Activated CD8-positive, alpha-beta memory T cell treated with anti-CD3 and anti-CD28 coated beads for 48 hours (primary cell): ENCODE measurements at regions not wholly inside any gene's neighbourhood (a gene's known extent, or its start where the extent isn't known, plus 50 kb on each side); places are given as distances from the start of the nearest gene placed in this dataset.

Experiments used
- DNase-seq, 3 experiments: peaks; one replicate each; pipeline ENCODE4 v3.0.0-alpha.2; 2020; ENCODE audit warnings: low read depth in 2 of 3, low spot score in 2 of 3

DNA sequence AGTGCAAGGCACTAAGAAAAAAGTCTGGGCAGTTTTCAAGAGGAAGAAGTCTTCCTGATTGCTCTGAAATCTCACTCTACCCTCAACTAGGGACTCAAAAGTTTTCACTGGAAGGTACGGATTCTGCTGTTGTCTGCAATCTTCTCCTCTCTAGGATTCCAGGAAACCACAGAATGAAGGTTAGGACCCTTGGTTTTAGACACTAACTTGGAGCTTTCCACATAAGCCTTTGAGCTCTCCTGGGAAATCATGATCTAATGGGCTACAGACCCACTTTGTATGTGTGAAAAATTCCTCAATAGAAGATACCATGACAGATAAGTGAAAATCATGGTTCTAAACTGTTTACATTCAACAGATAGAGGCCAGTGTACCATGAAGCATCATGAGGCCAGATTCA, 265.1 kb downstream of the PSAT1 start:
- DNase-seq = no peak

DNA sequence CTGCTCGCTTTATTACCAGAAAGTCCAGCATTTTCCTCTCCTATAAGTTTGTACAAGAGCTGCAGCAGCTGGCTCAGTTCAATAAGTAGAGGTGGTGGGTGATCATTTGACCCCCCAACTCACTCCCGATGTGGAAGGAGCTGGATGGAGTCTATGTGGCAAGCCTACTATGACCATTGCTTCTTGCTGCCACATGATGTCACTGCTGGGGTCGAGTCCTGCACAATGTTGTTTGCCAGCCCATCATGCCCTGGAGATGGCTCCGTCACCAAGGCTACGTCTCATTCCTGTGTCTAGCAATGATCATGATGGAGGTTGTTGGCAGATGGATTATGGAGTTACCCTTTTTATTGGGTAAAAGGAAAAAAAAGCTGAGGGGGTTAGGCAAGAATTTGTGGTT, 266.3 kb downstream of the PSAT1 start:
- no peak for DNase-seq

DNA sequence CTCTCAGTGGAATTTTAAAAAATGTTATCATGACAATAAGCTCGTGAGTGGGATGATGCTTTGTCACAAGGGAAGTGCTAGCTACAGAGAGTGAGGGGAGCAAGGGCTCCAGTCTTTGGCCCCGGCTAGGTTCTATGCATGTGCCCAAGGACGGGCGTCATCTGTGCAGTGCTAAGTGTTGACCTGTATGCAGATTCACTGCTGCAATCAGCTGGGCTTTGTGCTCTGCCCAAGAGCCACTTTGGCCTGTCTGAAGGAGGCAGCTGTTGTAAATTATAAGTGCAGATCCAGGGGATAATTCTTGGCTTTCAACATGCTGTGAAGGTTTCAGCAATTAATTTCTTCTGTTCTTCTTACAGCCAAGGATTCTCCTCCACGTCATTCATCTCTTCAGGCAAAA, 268.6 kb downstream of the PSAT1 start:
- no peak for DNase-seq

DNA sequence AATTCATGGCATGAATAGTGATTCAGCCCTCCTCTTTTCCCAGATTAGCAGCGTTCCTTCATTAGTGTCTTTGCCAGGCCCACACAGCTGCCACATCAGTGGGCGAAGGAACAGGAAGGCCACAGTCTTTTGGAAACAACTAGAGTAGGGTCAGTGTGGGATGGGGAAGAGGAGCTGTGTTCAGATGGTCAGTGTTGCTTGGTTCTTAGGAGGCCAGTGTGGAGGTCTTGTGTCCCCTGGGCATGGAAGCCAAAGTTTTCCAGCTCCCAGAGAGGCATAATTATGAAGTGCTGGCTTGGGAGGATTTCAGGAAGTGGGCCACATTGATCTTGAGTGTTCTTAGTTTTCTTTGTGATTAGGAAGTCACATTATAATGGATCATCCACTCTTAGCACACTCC, 269.6 kb downstream of the PSAT1 start:
- no peak for DNase-seq

DNA sequence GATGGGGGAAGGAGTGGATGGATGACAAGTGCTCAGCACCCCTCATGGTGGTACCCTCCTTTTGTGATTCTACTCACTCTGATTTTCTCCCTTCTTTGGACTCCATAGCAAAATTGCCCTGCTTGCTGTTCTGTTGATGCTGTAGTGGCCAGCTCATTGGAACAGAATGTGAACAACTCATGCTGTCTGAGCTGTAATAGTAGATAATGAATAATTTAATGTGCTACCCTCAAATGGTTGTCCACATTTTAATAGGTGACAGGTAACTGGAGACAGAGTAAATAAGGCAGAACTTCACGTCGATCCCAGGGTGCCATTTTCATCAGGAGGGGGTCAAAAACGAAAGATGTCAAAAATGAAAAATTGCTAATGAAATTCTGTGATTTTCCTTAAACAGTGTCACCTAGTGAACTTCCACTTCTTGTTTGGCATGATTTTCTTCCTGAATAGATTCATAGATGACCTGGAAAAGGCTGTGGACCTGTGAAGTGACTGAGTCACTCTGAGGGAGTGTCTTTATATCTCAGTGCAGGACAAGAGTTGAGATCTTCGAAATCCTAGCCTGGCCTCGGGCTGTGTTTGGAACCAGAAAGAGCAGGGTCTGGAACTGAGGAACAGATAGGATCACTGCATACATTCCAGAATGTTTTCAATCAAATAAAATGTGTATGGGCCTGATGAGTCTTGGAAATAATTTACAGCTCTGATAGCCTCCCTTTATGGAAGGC, 270.2 kb downstream of the PSAT1 start:
- DNase-seq = no peak

DNA sequence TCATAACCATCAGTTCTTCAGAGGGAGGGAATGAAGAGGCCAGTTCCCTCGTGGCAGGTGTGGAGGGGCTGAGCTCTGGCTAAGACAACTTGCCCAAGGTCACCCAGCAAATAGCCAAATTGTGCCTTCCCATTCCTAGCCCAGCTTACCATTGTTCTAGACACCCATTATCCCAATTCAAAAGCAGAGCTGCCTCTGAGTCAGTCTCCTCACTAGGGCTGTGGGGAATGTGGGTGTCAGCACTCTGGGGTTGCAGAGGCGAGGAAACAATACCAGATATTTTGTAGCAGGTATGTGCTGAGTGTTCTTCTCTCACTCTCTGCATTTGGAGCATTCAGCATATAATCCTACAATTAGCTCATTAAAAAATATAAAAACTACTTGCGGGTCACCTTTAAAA, 270.8 kb downstream of the PSAT1 start:
- DNase-seq = no peak

DNA sequence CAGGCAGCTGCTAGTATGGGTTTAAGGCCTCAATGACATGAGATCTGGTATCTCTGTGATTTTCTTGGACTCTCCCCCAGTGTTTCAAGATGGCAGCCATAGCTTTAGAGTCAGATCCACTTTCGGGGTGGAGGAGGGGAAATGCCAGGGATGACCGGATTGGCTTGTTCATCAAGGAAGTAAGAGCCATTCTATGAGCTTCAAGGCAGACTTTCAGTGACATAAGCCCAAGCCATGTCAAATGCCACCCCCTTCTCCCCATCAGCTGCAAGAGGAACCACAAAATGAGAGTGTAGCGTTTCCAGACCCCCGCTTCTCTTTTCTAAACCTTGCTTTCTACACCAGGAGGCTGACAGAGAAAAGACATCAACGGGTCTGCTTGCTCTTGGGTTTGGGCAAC, 271.8 kb downstream of the PSAT1 start:
- no peak for DNase-seq

DNA sequence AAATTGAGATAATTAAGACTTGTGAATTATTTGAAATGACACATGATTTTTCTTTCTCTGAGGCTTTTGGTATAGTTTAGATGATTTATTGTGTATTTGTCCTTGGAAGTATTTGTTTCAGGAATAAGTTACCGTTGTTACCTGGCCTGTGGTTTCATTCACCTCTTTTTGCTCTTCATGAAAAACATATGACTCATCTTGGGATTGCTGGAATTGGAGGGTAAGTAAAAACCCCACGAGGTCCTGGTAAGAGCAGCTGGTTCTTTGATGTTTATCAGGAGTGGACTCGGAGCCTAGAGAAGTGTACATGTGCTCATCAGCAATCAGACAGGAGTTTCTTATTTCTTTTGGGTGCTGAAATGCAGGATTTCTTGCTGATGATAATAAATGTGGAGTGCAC, 275.3 kb downstream of the PSAT1 start:
- no peak for DNase-seq

DNA sequence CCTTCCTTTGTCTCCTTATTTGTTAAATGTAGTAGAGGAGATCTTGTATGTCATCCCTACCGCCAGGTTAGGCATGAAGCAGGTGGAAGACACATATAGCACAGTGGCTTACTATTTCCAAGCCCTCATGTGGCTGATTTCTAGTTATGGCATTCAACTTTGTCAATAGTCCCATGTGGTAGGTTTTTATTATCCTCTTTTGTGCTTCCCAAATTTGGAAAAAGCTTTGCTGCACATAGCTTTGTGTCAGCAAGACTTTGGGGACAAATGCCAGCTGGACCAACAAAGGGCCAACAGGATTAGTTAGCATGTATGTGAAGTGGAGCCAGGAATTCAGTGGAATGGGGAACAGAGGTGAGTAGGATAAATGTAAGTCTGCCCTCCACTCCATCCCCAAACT, 276.3 kb downstream of the PSAT1 start:
- no peak for DNase-seq

DNA sequence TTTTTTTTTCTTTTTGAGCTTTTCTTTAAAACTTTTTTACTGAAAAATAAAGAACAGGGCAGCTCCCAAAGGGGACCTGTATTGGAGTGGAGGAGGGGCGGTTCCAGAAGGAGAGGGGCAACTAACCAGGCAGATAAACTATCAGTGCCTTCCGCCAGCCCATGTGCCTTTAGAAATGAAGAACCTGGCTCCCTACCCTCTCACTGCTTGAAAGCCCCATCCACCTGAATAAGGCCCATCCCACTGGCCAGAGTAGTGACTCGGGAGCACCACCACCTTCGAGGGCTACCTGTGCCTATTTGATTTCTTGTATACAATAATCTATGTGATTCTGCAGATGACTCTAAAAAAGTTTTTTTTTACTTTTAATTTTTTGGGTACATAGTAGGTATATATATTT, 276.7 kb downstream of the PSAT1 start:
- DNase-seq = no peak

DNA sequence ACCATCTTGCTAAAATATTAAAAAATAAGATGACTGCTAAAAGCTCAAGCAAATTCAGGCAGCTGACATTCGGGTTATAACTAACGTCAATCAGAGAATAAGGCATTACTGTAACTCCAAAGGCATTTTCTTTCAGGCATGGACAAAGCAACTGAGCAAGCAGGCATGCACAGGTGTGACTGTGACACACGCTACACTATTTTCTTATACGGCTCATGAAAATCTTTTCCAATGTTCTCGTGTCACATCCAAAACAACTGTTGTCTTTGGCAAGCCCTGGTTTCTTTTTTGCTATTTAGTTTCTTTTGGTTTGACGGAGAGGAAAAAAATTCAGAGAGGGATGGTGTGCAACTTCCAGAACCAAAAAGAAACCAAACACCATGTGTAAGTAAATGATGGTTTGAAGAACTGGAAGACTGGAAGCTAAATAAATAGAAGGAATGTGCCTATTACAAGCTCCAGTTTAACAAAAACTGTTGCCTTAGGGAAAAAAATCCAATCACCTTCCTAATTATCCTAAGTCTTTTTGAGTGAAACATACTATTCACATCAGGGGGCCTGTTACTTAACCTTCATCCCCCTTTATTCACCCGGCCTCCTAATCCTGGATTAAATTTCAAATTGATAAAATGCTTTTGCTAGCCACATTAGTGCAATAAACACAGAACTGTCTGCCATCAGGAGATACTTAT, 277.6 kb downstream of the PSAT1 start:
- DNase-seq = no peak

DNA sequence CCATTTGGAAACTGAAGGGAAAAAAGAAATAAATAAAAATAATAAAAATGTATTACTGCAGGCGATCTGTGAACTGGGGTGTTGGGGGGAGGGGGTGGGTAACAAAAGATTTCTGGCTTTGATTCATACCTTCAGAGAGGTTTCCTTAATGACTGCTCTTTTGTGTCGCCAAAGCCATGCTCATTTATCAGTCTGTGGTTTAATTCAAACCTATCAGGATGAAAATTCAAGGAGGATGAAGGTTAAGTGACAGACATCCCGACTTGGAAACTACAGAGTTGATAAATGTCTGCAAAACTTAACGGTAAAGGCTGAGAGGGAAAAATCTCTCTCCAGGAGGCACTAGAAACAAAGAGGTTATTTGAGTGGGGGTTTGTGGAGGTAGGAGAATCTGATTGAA, 278.2 kb downstream of the PSAT1 start:
- DNase-seq = no peak

DNA sequence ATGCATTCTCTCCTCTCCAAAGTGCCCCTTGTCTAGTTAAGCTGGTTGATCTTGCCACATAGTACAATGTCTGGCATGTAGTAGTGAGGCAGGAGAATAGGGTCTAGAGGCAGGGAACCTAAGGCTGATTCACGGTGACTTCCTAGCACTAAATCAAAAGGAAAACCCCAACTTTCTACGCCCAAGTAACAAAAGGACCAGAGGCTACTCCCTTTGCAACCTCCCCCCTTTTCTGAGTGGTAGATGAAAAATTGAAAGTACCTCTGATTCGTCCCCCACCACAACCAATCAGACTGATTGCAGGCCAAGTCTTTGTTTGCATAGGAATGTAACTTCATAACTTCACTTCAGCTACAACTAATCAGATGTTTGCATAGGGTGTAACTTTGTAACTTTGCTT, 278.8 kb downstream of the PSAT1 start:
- no peak for DNase-seq

DNA sequence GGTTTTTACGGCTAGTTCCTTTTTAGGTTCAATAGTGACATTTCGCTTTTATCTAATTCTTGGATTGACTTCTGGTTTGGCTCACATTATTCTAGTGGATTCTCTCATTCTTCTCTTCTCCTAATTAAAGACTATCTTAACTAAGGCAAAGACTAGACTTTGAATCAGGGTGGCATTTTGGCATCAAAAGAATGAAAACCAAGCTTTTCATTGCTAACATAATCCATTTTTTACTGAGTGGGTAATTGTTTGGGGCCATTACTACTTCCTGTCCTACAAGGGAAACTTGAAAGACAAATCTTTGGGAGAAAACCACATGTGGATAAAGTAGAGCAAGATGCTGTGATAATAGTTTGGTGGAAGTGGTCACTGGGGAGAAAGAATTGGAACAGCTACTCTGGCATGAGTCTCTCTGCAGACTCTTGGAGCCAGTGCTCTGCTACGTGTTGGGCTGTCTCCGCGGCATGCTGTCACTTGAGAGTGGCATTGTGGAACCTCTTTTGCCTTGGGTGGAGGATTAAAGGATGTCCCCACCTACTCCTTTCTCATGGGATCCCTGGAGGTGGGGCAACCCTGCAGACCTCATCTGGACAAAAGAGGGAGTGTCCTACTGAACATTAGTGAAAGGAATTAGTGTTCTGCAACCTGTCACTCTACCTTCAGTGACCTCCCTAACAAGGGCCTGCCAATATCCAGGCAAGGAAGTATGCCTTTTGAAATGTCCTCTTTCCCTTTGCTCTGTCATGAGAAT, 280.4 kb downstream of the PSAT1 start:
- DNase-seq = no peak

DNA sequence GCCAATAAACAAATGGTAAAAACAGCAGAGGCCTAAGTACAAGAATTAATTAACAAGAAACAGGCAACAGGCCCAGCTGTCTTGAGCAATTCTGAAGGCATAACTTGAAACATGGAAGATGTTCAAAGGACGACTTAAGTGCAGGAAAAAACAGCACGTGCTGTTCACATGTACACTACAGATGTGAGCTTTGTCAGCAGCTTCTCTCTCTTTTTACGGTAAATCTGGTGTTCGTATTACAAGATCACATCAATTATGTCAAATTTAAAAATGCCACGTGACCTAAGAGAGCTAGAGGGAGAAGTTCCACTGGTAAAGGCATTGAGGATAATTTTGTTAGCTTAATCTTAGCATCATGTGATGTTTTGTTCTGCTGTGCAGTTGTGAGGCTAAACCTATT, 281.1 kb downstream of the PSAT1 start:
- DNase-seq = no peak

DNA sequence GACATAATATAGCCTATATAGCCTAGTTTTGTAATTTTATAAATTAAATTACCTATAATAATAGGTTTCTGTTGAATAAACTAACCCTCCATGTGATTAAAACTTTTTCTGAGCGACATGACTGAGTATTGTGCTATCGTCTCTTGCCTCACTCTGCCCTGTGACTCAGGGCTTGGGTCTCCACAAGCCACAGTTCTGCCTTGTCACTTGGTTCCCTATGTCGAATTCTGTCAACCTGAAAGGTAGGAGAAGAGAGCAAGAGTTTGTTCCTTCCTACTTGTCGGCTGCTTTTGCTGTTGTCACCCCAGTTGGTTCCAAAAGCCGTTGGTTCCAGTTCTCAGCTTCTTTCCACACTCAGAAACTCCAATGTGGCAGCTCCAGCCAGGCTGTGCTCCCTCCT, 285.9 kb downstream of the PSAT1 start:
- no peak for DNase-seq

DNA sequence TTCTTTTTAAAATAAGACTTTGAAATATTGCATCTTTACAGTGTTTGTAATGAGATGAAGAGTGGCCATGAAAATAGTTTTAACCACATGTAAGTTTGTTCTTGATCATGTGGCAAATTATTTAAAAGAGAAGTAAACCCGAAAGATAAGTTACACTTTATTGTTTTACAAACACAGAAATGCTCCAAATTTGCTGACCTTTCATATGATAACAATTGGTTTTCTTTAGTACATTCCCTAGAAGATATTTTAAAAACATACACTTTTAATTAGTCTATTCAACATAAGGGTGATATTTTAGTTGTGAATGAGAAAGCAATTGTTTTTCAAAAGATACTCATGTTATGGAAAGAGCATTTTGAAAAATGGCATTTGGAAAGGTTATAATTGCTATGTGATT, 287.7 kb downstream of the PSAT1 start:
- DNase-seq = no peak

DNA sequence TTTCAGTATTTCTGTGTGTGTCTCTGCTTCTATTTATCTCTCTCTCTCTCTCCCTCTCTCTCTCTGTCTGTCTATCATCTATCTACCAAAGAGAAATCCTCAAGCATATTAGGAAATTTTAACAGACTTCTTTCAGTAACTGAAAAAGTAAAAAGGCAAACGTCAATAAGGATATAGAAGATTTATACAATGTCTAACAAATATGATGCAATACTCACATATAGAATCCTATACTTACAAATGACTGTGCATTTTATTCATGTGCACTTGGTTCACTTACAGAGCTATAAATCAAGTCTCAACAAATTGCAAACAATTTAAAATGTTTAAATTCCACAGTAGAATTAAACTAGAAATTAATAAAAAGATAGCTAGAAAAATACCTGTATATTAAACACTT, 289.0 kb downstream of the PSAT1 start:
- no peak for DNase-seq

DNA sequence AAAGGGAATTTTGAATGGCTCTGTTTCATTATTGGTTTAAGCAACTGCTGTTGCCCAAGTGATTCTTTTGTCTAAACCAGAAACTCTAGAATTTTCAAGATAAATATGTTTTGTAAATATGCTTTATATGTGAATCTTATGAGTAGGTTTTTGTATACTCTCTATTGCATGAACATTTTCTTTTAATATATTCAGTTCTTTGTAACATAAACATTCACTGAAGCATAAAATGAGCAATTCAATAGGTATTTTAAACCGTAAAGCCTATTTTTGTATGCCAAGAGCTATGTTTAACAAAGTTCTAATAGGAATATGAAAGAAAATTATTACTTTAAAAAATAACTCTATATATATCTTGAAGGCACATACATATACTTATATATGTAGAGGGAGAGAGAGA, 293.1 kb downstream of the PSAT1 start:
- DNase-seq = no peak

DNA sequence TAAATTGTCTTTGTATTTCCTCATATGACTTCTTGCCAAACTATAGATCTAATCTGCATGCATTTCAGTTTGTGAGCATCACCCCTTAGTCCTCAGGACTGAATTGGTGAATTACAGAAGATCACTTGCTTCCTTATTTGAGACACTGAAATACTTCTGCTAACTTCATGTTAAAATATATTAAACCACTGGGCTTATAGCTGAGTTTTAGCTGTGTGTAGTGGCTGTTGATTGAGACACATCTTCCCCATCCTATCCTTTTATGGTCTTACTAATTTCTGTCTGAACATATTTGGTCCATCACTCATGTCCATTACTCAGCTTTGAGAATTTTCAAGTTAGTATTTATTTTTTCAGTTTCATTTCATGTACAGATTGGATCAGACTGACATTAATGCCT, 295.9 kb downstream of the PSAT1 start:
- no peak for DNase-seq

DNA sequence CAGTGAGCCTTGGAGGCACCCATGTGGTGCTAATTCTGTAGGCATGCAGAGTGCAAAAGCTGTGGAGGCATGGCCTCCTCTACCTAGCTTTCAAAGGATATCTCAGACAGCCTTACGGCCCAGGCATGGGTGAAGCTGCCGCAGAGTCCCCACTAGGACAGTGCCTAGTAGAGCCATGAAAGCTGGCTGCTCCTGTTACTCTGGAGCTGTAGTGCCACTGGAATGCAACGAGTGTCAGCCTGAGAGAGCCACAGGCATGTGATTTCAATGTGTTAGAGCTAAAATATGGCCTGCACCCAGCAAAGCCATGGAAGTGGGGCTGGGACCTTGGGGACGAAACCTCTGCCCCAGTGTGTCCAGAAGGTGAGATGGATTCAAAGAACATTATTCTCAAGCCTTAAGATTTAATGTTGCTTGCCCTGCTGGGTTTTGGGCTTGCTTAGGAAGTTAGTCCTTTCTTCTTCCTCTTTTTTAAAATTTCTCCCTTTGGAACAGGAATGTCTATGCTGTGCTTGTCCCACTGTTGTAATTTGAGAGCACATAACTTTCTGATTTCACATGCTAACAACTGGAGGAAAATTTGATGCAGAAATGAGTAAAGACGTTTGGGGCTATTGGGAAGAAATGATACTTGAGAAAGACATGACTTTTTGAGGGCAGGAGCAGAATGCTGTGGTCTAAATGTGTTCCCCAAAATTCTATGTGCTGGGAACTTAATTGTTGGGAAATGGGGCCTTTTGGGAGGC, 298.4 kb downstream of the PSAT1 start:
- DNase-seq = no peak

DNA sequence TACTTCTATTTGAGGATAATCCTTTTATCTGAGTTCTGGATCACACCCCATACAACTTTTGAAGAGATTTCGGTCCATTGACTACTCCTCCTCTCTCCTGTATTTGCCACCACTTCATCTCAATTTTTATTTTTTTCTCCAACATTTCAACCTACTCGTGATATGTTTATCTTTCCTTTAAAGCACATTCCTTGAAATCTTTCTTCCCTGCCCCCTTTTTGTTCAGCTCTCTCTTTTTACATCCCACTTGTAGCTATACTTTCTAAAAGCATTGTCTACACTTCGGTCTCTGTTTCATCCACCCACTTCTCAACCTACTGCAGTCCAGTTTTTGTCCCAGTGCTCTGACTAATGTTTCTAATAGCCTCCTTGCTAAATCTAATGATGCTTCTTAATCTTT, 299.4 kb downstream of the PSAT1 start:
- no peak for DNase-seq
